ENCODE measurements at regions not wholly inside any gene's neighbourhood (a gene's known extent, or its start where the extent isn't known, plus 50 kb on each side); places are given as distances from the start of the nearest gene placed in this dataset.

DNA sequence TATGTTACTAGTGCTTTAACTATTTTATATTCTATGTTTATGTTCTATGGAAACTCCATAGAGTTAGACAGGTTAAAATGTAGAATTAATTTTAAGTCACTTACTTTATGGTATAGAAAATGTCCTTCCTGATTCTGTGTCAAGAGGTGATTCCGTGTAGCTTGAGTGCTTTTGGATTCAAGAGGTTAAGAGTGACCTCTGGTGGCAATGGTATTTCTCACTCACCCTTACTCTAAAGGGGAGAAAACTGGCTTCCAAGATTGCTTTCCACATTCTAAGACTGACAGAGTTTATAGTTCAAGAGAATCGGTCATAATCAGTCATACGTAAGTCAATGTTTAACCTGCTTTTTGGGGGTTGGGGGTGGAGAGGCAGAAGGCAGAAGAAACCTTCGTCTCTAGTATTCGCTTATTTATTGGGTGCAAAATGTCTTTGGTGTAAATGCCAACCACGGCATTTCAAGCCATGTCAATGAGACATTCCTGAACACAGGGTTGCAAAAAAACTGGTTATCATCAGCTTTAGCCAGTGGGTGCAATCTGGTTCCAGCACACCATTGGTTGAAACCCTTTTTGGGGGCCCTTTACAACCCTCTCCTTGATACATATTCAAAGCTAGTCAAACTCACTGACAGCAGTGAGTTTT lies 92.0 kb upstream of the VGLL3 start:
- no peak overlapping the region for H3K4me3 Mint-ChIP-seq
- no peak overlapping the region for H3K27ac Mint-ChIP-seq
- H3K27me3 Mint-ChIP-seq, result no peaks in the 10 kb centered on the region
- no peak for ATAC-seq (replicated peaks)
- no peaks in the 10 kb centered on the region for H3K9me3 Mint-ChIP-seq
- H3K4me1 Mint-ChIP-seq, result no peaks in the 10 kb centered on the region
- H3K36me3 Mint-ChIP-seq (ENCODE audit: low read depth), result no peaks in the 10 kb centered on the region

DNA sequence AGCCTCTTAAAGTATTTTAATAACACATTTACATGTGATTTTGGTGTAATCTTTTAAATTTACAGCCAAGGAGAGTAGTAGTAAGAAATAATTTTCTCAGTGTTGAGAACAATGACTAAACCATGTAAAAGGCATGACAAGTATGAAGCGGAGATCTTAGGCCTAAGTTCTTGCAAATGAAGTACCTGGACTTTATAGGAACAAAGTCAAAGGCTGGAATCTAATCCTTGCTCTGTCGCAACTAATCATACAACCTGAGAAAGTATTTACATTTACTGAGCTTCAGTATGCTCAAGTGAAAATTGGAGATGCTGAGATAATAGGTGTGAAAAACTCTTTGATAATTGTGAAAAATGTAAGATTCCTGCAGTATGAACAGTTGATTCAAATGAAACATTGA lies 86.4 kb upstream of the VGLL3 start:
- Mint-ChIP-seq H3K4me3 (no peak overlapping the region), H3K27me3 (no peaks in the 10 kb centered on the region), H3K9me3 (no peaks in the 10 kb centered on the region), H3K27ac (no peak overlapping the region), H3K4me1 (no peaks in the 10 kb centered on the region), H3K36me3 (ENCODE audit: low read depth) (no peaks in the 10 kb centered on the region)
- ATAC-seq (replicated peaks), result no peak

DNA sequence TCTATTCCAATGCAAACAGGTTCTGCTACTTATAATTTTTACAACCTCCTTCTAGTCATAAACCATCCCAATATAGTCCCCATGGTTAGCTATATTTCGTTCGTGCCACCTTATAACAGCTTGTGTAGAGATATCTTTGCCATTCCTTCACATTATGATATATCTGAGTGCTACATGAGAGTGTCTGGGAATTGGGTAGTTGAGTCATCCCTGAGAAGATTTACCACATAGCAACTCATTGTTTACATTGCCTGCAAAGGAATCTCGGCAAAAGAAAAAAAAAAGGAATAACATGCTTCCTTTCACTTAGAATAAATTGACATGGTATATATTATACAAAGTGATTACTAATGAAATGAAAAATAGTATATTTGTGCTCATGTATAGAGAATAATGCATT lies 86.0 kb upstream of the VGLL3 start:
- Mint-ChIP-seq H3K4me1 (no peaks in the 10 kb centered on the region), H3K27me3 (no peaks in the 10 kb centered on the region)

DNA sequence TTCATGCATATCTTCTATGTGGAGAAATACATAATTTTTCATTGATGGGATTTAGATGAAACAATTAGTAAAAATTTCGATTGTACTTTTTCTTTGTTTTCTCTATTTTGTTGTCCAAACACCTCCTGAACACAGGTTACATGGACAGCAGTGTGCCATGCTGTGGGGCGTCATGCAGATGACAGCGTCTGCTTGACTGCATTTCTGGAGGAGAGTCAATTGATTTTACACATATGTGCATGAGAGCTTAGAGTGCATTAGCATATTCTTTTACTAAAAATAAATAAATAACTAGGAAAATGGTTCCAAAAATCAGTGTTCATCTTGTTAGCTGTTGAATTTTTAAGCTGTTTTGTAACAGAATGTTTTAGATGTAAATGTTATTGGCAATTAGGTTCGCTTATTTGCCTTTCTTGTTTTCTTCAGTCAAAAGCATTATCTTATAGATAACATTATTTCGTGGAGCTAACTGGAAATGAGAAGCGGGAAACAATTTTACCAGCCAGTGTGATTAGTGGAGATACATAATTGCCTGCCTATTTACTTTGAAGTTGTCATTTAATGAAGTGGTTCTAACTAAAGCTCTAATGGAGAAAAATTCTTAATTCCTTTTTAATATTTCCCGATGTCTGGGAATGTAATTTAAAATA lies 82.7 kb upstream of the VGLL3 start:
- Mint-ChIP-seq H3K9me3 (no peaks in the 10 kb centered on the region), H3K36me3 (ENCODE audit: low read depth) (no peaks in the 10 kb centered on the region), H3K27me3 (no peaks in the 10 kb centered on the region), H3K4me3 (no peak overlapping the region), H3K4me1 (no peaks in the 10 kb centered on the region), H3K27ac (no peak overlapping the region)
- ATAC-seq (replicated peaks), result no peak

More for the DNA sequence above, 86.0 kb upstream of the VGLL3 start:
- Mint-ChIP-seq H3K4me3 (no peak overlapping the region), H3K27ac (no peak overlapping the region), H3K36me3 (ENCODE audit: low read depth) (no peaks in the 10 kb centered on the region), H3K9me3 (no peaks in the 10 kb centered on the region)
- ATAC-seq (replicated peaks), result no peak

DNA sequence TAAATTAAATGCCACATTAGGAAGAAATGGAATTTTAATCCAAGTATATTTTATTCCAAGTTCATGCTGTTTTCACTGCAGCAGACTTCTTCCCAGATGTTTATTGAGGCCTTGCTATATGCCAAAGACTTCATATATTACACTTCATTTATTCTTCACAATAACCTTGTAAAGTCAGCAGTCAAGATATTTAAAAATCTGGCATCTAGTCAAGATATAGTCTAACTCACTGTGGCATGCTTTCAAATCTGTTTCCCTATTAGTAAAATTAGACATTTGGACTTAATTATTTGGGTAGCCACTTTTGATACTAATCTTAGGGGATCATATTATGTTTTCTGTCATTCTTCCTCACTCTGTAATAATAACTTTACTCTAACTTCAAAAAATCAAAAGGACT lies 81.5 kb upstream of the VGLL3 start:
- ATAC-seq (replicated peaks), result no peak
- Mint-ChIP-seq H3K4me1 (no peaks in the 10 kb centered on the region), H3K9me3 (no peaks in the 10 kb centered on the region), H3K36me3 (ENCODE audit: low read depth) (no peaks in the 10 kb centered on the region), H3K27me3 (no peaks in the 10 kb centered on the region), H3K4me3 (no peak overlapping the region), H3K27ac (no peak overlapping the region)

DNA sequence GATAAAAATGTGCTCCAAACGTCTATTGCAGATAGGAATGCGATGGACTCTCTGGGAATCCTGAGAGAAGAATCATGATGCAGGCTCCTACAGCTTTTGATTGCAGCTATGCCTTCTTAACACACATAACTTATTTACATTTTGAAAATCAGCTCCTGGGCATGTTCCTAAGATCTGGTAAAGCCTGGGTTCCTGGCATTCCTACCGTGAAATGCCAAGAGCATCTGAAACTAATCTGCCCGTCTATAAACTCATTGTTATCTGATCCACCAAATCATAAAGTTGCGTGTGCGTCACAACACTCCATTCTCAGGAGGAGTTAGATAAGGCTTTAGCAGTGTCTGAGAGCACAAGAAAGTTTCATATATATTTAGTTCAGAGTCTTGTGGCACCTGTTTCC lies 79.0 kb upstream of the VGLL3 start:
- Mint-ChIP-seq H3K36me3 (ENCODE audit: low read depth) (no peaks in the 10 kb centered on the region), H3K27ac (no peak overlapping the region), H3K4me3 (no peak overlapping the region), H3K9me3 (no peaks in the 10 kb centered on the region), H3K27me3 (no peaks in the 10 kb centered on the region), H3K4me1 (no peaks in the 10 kb centered on the region)
- ATAC-seq (replicated peaks), result no peak

DNA sequence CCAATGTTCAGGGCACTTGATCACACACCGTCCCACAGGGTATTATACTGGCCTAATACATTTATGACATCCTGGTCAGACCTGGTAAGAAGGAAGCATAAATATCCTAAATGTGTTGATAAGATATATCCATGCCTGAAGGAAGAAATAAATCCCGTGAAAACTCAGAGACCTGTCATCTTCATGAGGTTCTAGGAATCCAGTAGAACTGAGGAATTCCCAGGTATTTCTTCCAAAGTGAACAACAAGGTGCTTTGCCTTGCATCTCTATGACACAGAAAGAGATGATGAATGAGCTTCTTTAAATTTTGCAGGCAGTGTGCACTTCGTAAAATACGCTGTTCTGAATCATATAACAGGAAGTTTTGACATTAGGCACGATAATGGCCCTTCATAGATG lies 78.1 kb upstream of the VGLL3 start:
- Mint-ChIP-seq H3K27me3 (no peaks in the 10 kb centered on the region), H3K9me3 (no peaks in the 10 kb centered on the region)

DNA sequence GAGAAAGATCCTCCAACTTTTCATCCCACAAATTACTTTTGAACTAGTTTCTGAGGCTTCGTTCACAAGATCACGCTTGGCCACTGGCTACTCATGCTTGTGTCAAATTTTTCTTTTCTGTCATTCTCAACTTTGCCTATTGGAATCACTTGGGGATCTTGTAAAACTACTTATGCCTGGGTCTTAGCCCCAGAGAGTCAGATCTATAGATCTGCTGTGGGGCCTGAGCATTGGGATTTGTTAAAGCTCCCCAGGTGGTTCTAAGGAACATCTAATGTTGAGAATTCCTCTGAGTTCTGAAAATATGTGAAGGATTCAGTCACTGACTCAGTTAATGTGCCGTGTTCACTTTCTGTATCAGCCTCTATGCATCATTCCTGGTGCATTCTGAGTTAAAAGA lies 71.7 kb upstream of the VGLL3 start:
- Mint-ChIP-seq H3K27ac (no peak overlapping the region), H3K4me1 (no peaks in the 10 kb centered on the region), H3K4me3 (no peak overlapping the region), H3K27me3 (no peaks in the 10 kb centered on the region), H3K9me3 (no peaks in the 10 kb centered on the region), H3K36me3 (ENCODE audit: low read depth) (no peaks in the 10 kb centered on the region)
- ATAC-seq (replicated peaks), result no peak

More for the DNA sequence above, 78.1 kb upstream of the VGLL3 start:
- no peak overlapping the region for H3K4me3 Mint-ChIP-seq
- ATAC-seq (replicated peaks), result no peak
- H3K4me1 Mint-ChIP-seq, result no peaks in the 10 kb centered on the region
- no peaks in the 10 kb centered on the region for H3K36me3 Mint-ChIP-seq (ENCODE audit: low read depth)
- H3K27ac Mint-ChIP-seq, result no peak overlapping the region

DNA sequence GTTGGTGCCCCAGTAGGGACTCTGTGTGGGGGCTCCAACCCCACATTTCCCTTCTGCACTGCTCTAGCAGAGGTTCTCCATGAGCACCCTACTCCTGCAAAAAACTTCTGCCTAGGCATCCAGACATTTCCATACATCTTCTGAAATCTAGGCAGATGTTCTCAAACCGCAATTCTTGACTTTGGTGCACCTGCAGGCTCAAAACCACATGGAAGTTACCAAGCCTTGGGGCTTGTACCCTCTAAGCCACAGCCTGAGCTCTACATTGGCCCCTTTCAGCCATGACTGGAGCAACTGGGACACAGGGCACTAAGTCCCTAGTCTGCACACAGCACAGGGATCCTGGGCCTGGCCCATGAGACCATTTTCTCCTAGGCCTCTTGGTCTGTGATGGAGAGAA lies 66.5 kb upstream of the VGLL3 start:
- no peak for ATAC-seq (replicated peaks)
- Mint-ChIP-seq H3K27me3 (no peaks in the 10 kb centered on the region), H3K4me3 (no peak overlapping the region), H3K9me3 (no peaks in the 10 kb centered on the region), H3K27ac (no peak overlapping the region), H3K4me1 (no peaks in the 10 kb centered on the region), H3K36me3 (ENCODE audit: low read depth) (no peaks in the 10 kb centered on the region)

DNA sequence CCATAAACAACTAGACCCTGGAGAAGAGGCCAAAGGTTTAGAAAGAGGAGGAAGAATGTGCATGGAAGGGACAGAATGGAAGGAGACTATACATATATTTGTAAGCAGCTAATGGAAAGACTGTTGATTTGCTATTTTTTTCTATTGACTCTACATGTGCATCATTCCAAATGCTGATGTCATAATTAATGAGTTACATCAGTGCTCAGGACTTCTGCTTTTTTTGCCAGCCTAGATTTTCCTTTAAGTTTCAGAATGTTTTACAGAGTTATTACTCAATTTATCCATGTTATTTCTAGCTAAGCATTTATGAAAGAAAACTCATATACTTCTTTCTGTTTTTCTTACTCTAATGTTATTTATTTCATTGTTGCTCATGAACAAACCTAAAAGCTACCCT lies 62.6 kb upstream of the VGLL3 start:
- no peak for ATAC-seq (replicated peaks)
- Mint-ChIP-seq H3K27ac (no peak overlapping the region), H3K36me3 (ENCODE audit: low read depth) (no peaks in the 10 kb centered on the region), H3K4me1 (no peaks in the 10 kb centered on the region), H3K27me3 (no peaks in the 10 kb centered on the region), H3K4me3 (no peak overlapping the region), H3K9me3 (no peaks in the 10 kb centered on the region)

DNA sequence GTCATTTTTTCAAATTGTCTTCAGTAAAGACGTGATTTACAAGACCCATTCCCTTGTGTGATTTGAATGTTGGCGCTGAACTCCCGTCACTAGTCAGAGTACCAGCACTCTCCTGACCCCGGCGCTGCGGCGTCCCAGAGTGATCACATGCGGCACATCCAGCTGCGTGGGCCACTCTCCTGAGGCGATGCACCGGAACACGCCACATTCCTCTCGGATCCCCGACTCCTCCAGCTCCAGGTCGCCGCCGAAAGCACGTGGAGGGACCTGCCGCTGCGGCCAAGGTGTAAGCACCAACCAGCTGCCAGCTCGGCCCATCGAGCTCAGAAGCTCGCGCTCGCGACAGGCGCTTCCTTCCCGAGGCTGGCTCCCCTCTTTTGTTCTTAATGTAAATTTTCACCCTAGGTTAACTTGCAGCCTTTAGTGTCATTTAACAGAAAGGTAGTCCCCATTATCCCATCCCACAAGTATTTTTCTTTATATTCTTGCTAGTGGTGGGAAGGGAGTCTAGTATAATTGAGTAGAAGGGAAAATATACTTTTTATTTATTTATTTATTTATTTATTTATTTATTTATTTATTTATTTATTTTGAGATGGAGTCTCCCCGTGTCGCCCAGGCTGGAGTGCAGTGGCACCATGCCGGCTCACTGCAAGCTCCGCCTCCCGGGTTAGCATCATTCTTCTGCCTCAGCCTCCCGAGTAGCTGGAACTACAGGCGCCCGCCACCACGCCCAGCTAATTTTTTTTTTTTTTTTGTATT lies 61.7 kb upstream of the VGLL3 start:
- no peak overlapping the region for H3K27ac Mint-ChIP-seq
- H3K4me1 Mint-ChIP-seq, result no peaks in the 10 kb centered on the region
- no peaks in the 10 kb centered on the region for H3K27me3 Mint-ChIP-seq
- no peak overlapping the region for H3K4me3 Mint-ChIP-seq
- no peaks in the 10 kb centered on the region for H3K36me3 Mint-ChIP-seq (ENCODE audit: low read depth)
- ATAC-seq (replicated peaks), result no peak
- no peaks in the 10 kb centered on the region for H3K9me3 Mint-ChIP-seq

DNA sequence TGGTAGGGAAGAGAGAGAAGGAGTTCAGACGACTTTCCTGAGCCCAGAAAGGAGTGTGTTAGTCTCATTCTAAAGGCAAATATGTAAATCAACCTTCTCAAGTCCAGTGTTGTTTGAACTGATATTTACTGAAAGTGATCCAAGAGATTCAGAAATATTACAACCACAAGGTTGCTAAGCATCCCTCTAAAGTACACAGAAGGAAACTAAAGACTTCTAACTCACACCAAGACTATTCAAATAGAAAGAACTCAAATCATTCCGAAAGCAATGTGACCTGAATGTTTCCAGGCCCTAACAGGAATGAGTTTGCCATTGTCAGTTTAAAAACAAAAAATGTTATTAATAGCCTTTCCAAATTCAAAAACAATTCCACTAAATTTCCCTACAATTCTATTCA lies 56.9 kb upstream of the VGLL3 start:
- H3K27me3 Mint-ChIP-seq, result no peaks in the 10 kb centered on the region
- ATAC-seq (replicated peaks), result no peak
- no peak overlapping the region for H3K27ac Mint-ChIP-seq
- H3K4me3 Mint-ChIP-seq, result no peak overlapping the region
- H3K36me3 Mint-ChIP-seq (ENCODE audit: low read depth), result no peaks in the 10 kb centered on the region
- no peaks in the 10 kb centered on the region for H3K9me3 Mint-ChIP-seq
- no peaks in the 10 kb centered on the region for H3K4me1 Mint-ChIP-seq

DNA sequence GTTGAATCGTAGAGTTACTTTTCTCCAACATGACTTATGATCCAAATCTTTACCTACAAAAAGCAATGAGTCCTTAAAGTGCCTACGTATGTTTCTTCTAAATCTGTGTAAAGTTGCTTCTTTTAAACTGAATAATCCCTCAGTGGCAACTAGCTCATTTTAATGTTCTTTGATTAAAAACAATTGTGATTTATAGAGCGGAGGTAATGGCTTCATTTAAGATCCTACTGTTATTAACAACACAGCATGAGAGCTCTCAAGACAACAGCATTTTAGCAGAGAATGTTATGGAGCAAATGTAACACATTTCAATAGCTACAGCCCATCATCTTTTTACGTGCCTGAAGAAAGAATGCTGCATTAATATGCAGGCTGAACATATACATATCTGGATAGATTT lies 55.3 kb upstream of the VGLL3 start:
- Mint-ChIP-seq H3K36me3 (ENCODE audit: low read depth) (no peaks in the 10 kb centered on the region), H3K4me3 (no peak overlapping the region), H3K27me3 (no peaks in the 10 kb centered on the region), H3K27ac (no peak overlapping the region), H3K4me1 (no peaks in the 10 kb centered on the region), H3K9me3 (no peaks in the 10 kb centered on the region)
- ATAC-seq (replicated peaks), result no peak

DNA sequence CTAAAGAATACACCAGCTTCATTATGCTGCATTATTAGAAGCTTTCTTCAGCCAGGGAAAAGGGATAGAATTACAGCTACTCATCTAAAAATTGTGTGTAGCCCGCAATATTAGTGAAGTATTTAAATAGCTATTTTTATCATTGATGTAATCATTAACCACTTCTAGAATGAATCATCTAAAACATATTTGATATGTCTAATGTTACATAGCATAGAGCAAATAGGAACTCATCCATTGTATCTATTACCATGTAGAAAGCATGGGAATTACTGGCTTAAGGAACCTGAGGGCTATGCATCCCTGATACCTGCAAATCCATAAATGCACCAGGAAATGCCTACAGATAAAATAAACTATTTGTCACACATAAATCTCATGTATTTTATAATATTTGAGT lies 54.5 kb upstream of the VGLL3 start:
- Mint-ChIP-seq H3K9me3 (no peaks in the 10 kb centered on the region), H3K4me1 (no peaks in the 10 kb centered on the region), H3K36me3 (ENCODE audit: low read depth) (no peaks in the 10 kb centered on the region), H3K4me3 (no peak overlapping the region), H3K27ac (no peak overlapping the region), H3K27me3 (no peaks in the 10 kb centered on the region)
- ATAC-seq (replicated peaks), result no peak

DNA sequence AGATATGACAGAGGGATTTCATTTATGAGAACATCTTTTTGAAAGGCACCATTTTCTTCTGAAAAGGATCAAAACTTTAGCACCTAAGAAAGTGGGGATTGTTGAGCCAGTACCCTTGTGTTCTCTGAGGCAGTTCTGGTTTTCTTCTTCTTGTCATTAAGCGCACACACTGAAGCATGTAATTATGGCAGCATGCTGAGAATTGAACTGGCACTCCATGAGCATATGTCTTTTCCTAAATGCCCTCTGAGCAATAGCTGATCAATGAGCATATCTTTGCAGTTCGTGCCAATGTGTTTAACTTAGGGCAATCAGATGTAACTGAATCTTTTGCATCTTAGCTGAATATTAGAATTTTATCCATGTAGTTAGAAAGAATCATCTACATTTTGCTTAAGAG lies 53.9 kb upstream of the VGLL3 start:
- Mint-ChIP-seq H3K9me3 (no peaks in the 10 kb centered on the region), H3K27ac (no peak overlapping the region), H3K4me1 (no peaks in the 10 kb centered on the region), H3K4me3 (no peak overlapping the region), H3K36me3 (ENCODE audit: low read depth) (no peaks in the 10 kb centered on the region), H3K27me3 (no peaks in the 10 kb centered on the region)
- no peak for ATAC-seq (replicated peaks)
